GM12892 (cell line): ENCODE measurements at regions not wholly inside any gene's neighbourhood (a gene's known extent, or its start where the extent isn't known, plus 50 kb on each side); places are given as distances from the start of the nearest gene placed in this dataset.

Experiments
- POLR2A ChIP-seq: IDR thresholded peaks from 2 replicates; pipeline ENCODE4 v1.6.1; 2011; ENCODE audit warnings: low read depth, low read length, control low read depth
- TAF1 ChIP-seq: IDR thresholded peaks from 2 replicates; pipeline ENCODE4 v1.6.1; 2011; ENCODE audit warnings: low read depth, mild to moderate bottlenecking, control low read depth, low read length, borderline replicate concordance

- TF ChIP-seq TAF1: no peak
- TF ChIP-seq POLR2A: no peak
These were observed 1170.7 kb downstream of the BCL11B start for GRCh38 chr14:98101323-98101722.
